Left lobe of liver (tissue), 2 donors: ENCODE measurements at regions not wholly inside any gene's neighbourhood (a gene's known extent, or its start where the extent isn't known, plus 50 kb on each side); places are given as distances from the start of the nearest gene placed in this dataset.

Experiments
- ATAC-seq: fragments of 200-7000 bp; cut with Tn5 transposase; one replicate; pipeline ENCODE4 v1.9.1; 2020; ENCODE audit warnings: mild to moderate bottlenecking, moderate library complexity
- DNase-seq: peaks from one replicate; pipeline ENCODE4 v3.0.0-alpha.2; 2020; ENCODE audit warnings: low spot score
- donor health status: DM: no; HTN: no; CAD: no; lungs with moderate emphysema.
- donor health status: DM: no; HTN: yes; CAD: no.

DNA sequence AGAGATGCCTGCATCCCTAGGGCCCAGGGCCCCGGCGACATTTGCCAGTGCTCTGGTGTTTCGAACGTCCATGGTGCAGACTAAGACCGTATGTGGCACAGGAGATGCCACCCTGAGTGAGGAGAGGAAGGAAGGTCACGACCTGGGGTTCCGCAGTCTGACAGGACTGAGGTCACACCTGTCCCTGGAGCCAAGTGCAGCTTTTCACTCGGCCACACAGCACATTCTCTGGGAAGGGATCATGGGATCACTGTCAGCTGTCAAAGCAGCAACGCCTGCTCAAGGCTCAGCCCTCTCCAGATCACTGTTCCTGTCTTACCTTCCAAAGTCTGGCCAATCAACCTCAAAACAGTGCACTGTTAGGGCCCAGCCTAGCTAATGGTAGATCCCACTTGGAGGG is 243.6 kb downstream of the SIPA1L2 start:
- ATAC-seq = no peak
- DNase-seq = no peak

DNA sequence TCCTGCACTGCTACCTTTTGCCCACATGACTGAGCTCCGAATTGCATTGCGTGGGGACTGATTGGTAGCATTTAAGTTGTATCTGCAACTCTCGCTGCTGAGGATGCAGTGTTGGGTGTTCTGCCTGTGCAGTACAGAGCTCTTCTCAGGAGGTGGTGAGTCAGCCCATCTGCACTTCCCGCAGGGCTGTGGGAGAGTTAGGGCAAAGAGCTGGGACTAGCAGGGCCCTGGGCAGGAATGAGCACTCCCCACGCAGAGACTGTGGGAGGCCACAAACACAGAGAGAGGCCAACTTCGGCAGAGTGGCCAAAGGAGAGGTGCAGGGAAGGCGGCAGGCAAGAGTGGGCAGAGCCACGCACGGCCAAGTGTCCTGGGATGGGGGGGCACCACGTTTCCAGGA is 244.7 kb downstream of the SIPA1L2 start:
- ATAC-seq = no peak

DNA sequence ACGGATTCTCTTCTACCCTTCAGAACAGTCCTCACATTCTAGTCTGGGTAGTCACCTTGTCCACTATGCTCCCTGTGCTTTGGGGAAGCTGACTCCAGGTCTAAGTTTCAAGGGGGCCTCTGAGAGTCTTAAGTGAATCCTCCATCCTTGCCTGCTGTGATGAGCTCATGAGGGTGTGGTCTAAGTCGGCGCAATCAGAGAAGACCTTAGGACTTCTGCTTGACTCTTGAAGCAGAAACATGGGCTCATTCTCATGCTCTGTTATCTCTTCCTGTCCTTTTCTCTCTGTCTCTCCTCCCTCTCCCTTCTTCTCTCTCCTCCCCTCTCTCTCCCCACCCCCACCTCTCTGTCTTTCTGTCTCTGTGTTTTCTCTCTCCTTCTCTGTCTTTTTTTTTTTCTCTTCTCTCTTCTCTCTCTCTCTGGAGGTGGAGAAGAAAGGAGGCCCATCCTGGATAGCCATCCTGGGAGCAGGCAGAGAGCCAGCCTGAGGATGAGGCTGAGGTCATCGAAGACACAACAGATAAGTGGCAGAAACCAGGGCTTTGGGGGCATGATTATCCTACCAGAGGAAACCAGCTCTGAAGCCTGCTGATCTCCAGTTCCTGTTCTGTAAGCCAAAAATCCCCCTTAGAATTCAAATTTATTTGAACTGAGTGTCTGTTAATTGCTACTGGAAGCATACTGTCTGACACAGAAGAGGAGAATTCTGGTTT is 245.6 kb downstream of the SIPA1L2 start:
- ATAC-seq (no peak), DNase-seq (no peak)

More for the DNA sequence above, 244.7 kb downstream of the SIPA1L2 start:
- no peak for DNase-seq

DNA sequence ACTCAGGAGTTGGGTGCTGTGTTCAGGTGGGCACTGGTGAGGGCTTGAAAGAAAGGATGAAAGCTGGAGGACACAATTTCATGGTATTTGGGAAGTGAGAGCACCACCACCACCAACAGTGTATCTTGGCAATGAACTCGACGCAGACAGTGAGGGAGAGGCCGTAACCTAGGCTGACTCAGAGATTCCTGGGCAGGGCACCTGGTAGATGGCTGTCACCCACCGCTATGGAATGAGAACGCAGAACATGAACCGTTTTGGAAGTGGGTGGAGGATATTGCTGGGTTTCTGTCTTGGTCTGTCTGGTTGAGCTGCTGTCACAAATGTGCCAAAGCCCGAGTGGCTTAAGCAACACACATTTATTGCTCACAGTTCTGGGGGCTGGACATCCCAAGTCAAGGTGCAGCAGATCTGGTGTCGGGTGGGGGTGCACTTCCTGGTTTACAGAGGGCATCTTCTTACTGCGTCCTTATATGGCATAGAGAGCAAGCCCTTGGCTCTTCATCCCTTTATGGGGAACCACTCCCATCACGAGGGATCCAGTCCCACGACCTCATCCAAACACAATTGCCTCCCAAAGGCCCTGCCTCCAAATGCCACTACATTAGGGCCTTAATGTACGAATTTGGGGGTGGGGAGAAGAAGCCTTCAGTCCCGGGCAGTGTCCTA is 246.3 kb downstream of the SIPA1L2 start:
- no peak for DNase-seq
- ATAC-seq = no peak

DNA sequence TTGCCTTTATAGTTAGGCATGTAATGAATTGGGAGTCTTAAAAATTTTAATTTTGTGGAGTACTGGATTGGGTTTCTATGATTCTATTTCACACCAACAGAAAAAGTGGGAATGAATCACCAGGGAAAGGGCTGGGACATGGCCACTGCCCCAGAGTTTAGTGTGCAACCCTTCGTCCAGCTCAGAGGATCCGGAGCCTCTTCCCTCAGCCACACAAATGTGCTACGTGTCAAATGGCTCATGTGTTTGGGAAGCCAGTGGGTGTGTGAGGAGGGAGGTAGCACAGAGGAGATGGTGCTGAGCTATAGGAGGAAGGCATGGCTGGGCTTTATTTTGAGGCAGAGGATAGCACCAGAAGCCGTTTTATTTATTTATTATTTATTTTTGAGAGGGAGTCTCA is 247.3 kb downstream of the SIPA1L2 start:
- DNase-seq (no peak), ATAC-seq (no peak)

DNA sequence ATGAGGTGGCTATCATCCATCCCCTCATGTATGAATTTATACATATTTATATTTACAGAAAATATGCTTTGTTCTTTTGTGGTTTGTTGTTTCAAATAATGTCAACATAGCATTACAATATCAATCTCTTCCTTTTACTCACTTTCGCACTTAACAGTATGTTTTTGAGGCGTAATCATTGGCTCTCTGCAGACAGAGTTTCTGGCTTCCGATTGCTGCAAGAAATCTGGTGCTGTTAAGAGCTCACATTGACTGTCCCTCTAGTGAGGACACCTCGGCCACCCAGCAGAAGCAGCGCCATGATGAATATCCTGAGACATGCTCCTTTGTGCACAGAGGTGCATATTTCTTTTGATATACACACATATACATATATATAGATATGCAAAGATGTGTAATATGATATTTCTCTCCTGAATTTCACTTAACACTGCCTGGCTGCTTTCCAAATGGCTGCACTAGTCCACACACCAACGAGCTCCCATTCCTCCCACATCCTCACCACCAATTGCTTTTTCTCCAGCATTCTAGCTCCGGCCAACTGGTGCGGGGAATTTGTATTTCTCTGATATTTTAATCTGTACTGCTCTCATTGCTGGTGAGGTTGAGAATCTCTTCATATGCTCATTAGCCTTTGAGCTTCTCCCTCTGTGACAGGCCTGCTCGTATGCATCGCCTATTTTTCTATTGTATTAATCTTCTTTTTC is 248.4 kb downstream of the SIPA1L2 start:
- no peak for DNase-seq
- no peak for ATAC-seq

DNA sequence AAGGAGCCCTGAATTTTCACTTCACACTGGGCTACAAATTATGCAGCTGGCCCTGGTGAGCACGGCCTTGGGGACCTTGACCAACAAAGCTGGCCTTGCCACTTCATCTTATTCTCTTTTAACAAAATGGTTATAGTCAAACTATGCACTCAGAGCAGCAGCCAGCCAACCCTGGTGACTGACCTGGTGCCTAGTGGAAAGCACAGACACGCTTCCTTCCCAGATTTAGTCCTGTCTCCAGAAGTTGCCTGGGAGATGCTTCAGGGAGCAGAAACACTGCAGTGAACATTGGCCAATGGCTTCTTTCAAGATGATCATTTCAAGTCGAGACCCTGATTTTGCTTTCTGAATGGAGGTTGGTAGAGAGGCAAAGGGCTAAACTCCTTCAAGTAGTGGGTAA is 249.3 kb downstream of the SIPA1L2 start:
- DNase-seq (no peak), ATAC-seq (no peak)

DNA sequence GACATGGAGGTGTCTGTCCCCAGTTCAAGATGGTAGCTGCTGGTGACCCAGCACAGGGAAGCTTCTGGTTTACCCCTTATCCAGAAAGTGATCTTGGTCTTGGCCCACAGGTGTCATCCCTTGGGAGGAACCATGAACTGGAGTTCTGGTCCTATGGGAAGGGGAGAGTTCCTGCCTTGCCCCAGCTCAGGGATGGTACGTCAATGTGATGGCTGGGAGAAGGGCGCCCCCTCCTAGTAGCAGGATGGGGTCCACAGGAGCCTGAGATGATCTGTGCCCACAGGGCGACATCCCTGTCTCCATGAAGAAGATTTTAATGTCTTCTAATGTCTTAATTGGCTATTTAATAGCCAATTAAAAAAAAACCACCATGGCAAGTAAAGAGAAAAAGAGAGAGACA is 249.8 kb downstream of the SIPA1L2 start:
- DNase-seq = no peak
- ATAC-seq = no peak

DNA sequence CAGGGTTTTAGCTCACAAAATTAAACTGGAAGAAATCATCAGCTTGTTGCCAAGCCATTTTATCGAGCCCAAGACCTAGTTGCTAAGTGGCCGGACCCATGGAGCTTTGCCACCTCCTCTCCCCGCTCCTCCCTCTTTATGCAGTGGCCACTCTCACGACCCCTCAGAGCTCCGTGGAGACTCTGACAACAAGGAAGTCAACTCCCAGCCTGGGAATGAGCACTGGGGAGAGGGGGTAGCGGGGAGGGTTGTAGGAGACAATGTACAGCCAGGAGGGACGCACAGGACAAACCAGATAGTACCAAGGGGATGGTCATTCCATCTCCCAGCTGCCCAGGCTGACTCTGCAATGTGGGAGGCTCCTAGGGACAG is 250.9 kb downstream of the SIPA1L2 start:
- ATAC-seq (no peak), DNase-seq (no peak)

DNA sequence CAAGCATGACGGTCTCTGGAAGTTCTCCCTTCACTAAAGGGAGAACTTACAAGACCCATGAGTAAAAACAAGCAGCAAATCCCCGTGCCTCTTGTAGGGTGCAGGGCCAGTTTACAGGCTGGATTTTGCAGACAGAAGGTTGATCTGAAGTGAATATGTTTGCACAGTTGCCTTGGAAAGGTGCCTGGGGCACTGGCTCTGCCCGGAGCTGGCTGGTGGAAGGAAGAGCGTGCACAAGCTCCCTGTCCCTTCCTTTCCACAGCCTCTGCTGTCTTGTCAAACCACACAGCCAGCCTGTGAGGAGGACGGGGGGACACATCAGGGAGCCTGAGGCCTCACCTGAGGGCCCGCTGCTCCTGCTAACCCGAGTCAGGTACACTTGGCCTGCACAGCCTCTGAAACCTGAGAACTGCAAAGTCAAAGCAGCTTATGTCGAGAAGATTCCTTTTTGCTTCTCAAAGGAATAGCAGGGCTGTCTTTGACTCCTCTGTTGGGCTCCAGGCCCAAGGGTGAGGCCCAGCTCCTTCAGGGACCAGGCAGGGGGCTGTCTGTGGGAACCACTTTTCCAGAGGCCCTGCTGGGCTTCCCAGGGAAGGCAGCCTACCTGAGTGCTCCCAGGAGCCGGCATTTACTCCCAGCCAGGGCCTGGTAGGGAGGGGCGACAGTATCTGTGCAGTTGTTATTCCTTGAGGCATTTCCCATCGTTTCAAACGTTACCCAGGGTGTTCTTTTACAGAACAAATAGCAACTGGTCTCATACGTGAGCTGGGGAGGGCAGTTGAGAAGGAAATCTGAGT is 251.5 kb downstream of the SIPA1L2 start:
- ATAC-seq (peak; percentile 26), DNase-seq (no peak)

DNA sequence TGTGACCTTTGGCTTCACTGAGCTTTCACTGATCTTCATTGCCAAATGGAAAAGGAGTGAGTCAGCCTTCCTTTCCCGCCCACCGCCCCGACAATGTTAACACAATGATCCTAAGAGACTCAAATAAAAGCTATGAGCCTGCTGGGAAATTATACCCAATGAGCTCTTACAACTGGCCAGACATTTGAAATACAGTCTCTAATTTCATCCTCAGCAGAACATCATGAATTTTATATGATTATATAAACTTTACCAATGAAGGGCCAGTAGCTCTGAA is 252.5 kb downstream of the SIPA1L2 start:
- ATAC-seq = no peak
- no peak for DNase-seq

DNA sequence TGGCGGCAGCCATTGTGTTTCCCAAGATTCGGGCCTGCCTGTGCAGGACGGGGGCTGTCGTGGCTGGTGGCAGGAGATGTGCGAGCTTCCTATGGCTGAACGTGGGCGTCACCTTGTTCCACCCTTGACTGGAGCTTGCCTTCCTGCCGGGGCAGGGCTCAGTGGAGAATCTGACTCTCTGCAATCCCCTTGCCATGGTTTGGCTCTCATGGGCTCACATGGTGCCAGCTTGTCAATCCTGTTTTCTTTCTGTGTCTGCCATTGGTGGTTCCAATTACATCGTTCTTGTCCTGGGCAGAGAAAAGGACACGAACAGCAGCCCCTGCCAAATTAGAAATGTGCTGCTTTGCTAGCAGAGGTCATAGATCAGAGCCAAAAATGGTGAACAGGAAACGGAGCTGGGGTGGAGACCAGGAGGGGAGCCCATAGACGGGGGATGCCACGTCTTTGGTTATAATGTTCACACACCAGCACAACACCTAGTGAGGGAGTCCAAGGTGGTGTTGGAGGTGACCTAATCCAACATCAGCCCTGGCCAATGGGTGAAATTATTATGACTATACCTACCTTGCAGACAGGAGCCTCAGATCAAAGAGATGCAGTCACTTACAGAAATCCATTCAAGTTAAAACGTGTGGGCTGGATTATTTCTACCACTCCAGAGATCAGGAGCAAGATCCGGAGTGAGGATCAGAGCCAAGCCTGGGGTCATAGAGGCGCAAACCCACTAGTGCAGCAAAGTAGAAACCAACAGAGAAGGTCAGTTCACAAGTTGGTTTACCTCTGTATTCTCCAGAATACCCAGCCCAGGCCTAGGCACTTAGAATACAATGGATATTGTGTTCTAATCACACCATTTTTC is 253.1 kb downstream of the SIPA1L2 start:
- no peak for DNase-seq
- ATAC-seq = no peak

DNA sequence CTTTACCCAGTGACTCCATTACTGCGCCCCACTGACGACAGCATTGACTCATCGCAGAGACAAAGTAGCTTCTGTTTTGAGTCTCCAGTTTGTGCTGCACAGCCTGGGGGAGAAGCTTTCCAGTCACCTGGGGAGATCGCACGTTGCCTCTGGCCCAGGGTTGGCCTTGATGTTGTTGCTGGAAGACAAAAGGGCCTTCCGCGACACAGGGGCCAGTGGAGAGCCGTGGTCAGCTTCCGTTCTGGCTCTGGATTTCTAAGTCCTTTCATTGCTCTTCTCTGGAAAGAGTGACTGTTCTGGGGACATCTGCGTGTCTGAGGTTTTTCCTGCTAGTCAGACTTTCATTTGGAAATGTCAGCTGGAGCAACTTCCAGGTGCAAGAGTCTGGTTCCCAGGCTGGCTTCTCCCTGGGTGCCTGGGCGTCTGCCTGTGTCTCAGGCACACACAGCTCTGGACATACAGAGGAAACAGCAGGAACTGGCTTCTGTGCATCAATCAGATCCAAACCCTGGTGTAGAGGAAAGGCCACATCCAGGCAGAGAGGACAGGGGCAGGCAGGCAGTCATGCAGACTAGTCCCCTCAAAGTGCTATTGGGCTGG is 257.0 kb downstream of the SIPA1L2 start:
- no peak for ATAC-seq

DNA sequence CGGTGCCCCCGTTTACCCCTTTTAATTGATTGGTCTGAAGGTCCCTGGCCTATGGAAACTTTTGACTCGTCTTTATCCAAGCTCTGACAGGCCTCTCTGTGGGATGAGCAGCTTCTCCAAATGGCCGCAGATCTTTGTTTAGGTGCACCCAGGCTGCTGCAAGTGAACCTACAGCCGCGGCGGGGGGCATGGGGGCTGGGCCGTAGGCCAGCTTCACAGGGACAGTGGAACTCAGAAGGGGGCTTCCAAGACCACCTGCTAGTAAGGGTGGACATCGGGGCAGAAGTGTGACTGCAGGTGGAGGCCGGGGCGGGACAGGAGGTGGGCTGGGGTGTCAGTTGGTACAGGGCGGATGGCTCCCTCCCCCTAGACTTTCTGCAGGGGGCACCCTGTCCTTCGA is 257.5 kb downstream of the SIPA1L2 start:
- DNase-seq (no peak), ATAC-seq (no peak)

More for the DNA sequence above, 257.0 kb downstream of the SIPA1L2 start:
- no peak for DNase-seq

DNA sequence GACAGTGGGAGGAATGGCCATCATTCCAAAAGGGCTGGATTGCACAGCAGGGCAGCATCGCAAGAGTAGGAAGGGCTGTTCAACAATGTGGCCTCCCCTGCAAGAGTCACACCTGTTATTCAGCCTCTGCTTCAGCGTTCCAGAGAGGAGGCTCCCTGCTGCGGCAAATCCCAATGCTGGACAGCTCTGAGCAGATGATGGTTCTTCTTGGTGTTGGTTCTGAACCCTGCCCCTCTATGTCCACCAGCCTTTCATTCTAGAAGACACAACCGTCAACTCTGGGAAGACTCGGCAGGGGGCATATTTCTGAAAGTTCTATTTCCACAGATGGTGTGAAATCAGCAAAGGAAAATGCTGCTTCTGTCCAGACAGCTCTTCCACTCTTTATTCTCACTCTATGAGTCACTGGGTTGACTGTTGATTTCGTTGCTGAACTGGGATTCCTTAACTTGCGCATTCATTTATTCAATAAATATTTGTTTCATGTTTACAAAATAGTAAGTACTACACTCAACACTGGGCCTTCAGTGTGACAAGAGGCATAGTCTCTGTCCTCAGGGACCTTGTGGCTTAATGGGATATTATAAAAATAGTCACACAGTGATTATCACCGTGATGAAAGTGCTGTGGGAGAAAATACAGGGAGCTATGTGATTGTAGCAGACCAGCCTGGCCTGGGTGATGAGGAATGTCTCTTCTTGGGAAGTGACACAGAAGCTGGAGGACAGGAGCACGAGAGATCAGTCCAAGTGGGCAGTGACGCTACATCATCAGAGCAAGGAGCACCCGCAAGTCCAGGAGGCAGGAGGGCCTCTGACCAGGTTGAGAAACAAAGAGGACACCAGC is 260.3 kb downstream of the SIPA1L2 start:
- no peak for DNase-seq
- no peak for ATAC-seq

DNA sequence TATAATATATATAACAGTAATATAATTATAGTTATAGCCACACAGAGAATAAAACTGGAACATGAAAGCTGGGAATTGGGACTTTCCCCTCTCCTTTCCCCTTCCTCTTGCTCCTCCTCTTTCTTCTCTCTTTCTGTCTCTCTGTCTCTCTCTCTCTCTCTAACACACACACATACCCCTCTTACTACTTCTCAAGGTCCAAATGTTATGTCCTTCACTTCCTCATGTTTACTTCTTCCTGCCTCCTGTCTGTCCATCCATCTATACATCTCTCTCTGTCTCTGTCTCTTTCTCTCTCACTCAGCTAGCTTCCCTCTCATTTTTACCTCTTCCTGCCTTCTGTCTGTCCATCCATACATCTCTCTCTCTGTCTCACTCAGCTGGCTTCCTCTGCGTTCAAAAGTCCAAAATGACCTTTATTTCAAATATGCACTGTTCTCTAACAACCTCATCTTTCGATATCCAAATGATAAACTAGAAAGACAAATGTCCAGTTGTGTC is 261.1 kb downstream of the SIPA1L2 start:
- DNase-seq = no peak
- ATAC-seq = no peak

DNA sequence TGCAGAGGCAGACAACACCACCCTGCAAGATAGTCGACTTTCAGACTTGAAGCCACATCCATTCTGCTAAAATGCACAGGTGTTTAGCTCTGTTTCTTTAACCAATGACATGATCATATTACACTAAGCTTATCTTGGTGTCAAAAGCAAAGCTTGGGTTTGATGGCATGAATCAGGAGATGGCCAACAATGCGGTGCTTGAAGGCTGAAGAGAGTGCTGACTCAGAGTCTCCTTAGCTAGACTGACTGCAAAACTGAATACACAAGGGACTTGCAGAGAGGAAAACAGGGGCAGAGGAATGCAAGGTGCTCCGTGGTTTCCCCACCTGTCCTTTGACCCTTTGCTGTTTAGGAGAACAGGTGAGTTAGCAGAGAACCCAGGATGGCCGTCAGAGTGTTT is 262.6 kb downstream of the SIPA1L2 start:
- ATAC-seq = no peak

DNA sequence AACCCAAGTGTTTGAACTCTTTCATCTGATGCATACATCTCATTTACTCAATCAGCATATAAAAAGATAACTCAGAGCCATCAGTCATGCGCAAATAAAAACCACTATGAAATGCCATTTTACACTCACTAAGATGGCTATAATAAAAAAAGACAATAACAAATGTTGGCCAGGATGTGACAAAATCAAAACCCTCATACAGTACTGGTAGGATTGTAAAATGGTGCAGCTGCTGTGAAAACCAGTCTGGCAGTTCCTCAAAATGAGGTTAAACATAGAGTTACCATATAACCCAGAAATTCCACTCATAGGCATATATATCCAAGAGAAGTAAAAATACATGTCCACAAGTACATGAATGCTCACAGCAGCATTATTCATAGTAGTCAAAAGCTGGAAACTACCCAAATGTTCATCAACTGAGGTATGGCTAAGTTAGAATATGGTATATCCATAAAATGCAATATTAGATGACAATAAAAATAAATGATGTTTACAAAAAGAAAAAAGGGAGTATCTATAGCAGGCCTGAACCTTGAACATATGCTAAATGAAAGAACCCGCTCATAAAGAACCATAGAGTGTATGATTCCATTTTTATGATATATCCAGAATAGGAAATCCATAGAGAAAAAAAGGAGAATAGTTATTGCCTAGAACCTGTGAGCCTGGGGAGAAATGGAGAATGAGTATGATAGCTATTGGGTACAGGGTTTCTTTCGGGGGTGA is 265.1 kb downstream of the SIPA1L2 start:
- ATAC-seq = no peak
- no peak for DNase-seq

More for the DNA sequence above, 262.6 kb downstream of the SIPA1L2 start:
- DNase-seq = no peak
